Neural crest cell (in vitro differentiated cells): ENCODE measurements at regions not wholly inside any gene's neighbourhood (a gene's known extent, or its start where the extent isn't known, plus 50 kb on each side); places are given as distances from the start of the nearest gene placed in this dataset.

ENCODE experiments used
- DNase-seq: peaks from one replicate; pipeline ENCODE4 v3.0.0; 2021; ENCODE audit warnings: low read depth, mixed read lengths, low spot score
- H3K27ac Mint-ChIP-seq: one replicate; pipeline ENCODE4 v1.8.0; 2021; ENCODE audit warnings: mild to moderate bottlenecking, mixed read lengths; ENCODE audit not compliant: unreplicated experiment
- H3K27me3 Mint-ChIP-seq: 2 replicates; pipeline ENCODE4 v1.8.0; 2021; ENCODE audit warnings: low read depth, mild to moderate bottlenecking, mixed read lengths
- H3K36me3 Mint-ChIP-seq: 2 replicates; pipeline ENCODE4 v1.8.0; 2021; ENCODE audit warnings: low read depth, mild to moderate bottlenecking, mixed read lengths
- H3K4me1 Mint-ChIP-seq: 2 replicates; pipeline ENCODE4 v1.8.0; 2021; ENCODE audit warnings: mixed read lengths
- H3K4me3 Mint-ChIP-seq: one replicate; pipeline ENCODE4 v1.8.0; 2021; ENCODE audit warnings: mild to moderate bottlenecking, mixed read lengths
- H3K9me3 Mint-ChIP-seq: 2 replicates; pipeline ENCODE4 v1.8.0; 2021; ENCODE audit warnings: mixed read lengths
- TF ChIP-seq, protein P1 (sequence below): fragments of 200-600 bp; sonication (generic); conservative IDR thresholded peaks from 2 replicates; pipeline ENCODE4 v1.5.0; 2021; ENCODE audit warnings: antibody characterized with exemption, mild to moderate bottlenecking

- Mint-ChIP-seq H3K27ac (no peak overlapping the region), H3K36me3 (no peaks in the 10 kb centered on the region), H3K4me3 (no peak overlapping the region), H3K4me1 (no peaks in the 10 kb centered on the region), H3K9me3 (peaks cover 8% of the 10 kb centered on the region), H3K27me3 (no peaks in the 10 kb centered on the region)
- DNase-seq, result no peak
- TF ChIP-seq, protein P1, sequence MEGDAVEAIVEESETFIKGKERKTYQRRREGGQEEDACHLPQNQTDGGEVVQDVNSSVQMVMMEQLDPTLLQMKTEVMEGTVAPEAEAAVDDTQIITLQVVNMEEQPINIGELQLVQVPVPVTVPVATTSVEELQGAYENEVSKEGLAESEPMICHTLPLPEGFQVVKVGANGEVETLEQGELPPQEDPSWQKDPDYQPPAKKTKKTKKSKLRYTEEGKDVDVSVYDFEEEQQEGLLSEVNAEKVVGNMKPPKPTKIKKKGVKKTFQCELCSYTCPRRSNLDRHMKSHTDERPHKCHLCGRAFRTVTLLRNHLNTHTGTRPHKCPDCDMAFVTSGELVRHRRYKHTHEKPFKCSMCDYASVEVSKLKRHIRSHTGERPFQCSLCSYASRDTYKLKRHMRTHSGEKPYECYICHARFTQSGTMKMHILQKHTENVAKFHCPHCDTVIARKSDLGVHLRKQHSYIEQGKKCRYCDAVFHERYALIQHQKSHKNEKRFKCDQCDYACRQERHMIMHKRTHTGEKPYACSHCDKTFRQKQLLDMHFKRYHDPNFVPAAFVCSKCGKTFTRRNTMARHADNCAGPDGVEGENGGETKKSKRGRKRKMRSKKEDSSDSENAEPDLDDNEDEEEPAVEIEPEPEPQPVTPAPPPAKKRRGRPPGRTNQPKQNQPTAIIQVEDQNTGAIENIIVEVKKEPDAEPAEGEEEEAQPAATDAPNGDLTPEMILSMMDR, result no peak
Measured at GRCh38 chrX:25663701-25664100, 474.4 kb upstream of the MAGEB18 start.

DNA sequence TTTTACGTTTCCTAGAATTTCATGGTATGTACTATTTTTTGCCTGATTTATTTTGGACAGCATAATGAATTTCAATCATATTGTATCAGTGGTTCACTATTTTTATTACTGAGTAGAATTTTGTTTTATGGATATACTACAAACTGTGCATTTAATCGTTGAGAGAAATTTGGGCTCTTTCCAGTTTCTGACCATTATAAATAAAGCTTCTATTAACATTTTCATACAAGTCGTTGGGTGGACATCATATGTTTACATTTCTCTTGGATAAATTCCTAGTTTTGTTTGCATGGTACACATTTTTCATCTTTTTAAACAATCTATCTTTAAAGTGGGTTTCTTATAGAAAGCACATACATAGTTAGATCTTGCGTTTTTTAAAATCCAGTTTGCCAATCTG is 472.7 kb upstream of the MAGEB18 start:
- Mint-ChIP-seq H3K27me3 (no peaks in the 10 kb centered on the region), H3K4me1 (no peaks in the 10 kb centered on the region), H3K4me3 (no peak overlapping the region), H3K27ac (no peak overlapping the region), H3K36me3 (no peaks in the 10 kb centered on the region), H3K9me3 (peaks cover 5% of the 10 kb centered on the region)
- DNase-seq, result no peak
- TF ChIP-seq, protein P1, result no peak

DNA sequence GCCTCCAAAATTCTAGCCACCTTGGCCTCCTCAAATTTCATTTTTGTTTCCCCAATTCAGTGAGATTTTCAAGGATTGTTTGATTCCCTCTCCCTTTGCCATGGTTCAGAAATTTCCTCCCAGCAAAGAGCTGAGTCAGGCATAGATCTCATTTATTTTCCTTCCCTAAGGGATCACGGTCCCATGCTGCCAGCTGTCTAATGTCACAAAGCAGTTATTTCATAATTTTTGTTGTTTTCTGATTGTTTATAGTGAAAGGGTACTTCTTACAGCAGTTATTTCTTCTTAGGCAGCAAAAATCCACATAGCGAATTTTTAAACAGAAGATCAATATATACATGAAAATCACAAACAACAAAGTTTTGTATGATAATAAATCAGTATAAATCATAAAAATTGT is 470.5 kb upstream of the MAGEB18 start:
- Mint-ChIP-seq H3K4me3 (no peak overlapping the region), H3K27me3 (no peaks in the 10 kb centered on the region), H3K4me1 (no peaks in the 10 kb centered on the region), H3K9me3 (peaks cover 2% of the 10 kb centered on the region), H3K36me3 (no peaks in the 10 kb centered on the region), H3K27ac (no peak overlapping the region)
- TF ChIP-seq, protein P1, result no peak
- no peak for DNase-seq

- Mint-ChIP-seq H3K27me3 (no peaks in the 10 kb centered on the region), H3K36me3 (no peaks in the 10 kb centered on the region), H3K4me3 (no peak overlapping the region), H3K9me3 (peaks cover 5% of the 10 kb centered on the region), H3K4me1 (no peaks in the 10 kb centered on the region), H3K27ac (no peak overlapping the region)
- DNase-seq, result no peak
- TF ChIP-seq, protein P1, result no peak
Measured at GRCh38 chrX:25674776-25675175, 463.4 kb upstream of the MAGEB18 start.

DNA sequence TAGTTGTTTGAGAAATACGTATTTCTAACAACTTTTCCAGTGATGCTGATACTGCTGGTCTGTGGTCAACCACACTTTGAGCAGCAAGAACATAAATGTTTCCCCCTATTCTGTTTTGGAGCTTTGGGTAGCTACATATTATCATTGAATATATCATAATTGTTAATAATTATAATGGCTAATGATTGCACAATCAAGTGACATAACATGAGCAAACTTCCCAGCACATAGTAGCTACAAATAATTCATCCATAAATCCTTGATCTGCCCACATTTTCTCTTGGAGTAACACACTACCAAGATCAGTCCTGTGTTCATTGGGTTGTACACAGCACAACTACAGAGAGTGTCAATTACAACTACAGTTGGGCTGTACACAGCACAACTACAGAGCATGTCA is 436.3 kb upstream of the MAGEB18 start:
- no peak overlapping the region for H3K27ac Mint-ChIP-seq
- no peak overlapping the region for H3K4me3 Mint-ChIP-seq
- no peaks in the 10 kb centered on the region for H3K27me3 Mint-ChIP-seq
- H3K36me3 Mint-ChIP-seq, result no peaks in the 10 kb centered on the region
- DNase-seq, result no peak
- H3K4me1 Mint-ChIP-seq, result no peaks in the 10 kb centered on the region
- peaks cover 25% of the 10 kb centered on the region for H3K9me3 Mint-ChIP-seq
- TF ChIP-seq, protein P1, result no peak

DNA sequence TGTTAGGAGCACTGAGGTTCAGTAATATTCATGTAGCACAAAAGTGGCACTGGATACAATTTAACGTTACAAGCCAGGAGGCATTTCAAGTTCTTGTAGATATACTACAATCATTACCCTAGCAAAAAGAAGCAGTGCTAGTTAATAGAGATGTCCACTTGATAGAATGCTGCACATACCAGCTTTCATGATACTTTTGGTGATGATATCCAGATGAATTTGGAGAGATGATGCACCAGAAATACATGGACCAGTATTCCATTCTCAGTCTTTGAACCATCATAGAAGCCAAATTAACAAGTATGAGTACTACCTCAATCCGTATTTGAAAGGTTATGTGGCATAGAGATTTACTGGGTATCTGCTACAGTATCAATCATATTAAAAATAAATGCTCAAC is 421.0 kb upstream of the MAGEB18 start:
- DNase-seq, result no peak
- TF ChIP-seq, protein P1, result no peak
- no peak overlapping the region for H3K27ac Mint-ChIP-seq
- H3K27me3 Mint-ChIP-seq, result no peaks in the 10 kb centered on the region
- no peaks in the 10 kb centered on the region for H3K36me3 Mint-ChIP-seq
- no peaks in the 10 kb centered on the region for H3K4me1 Mint-ChIP-seq
- H3K9me3 Mint-ChIP-seq, result no peaks in the 10 kb centered on the region
- H3K4me3 Mint-ChIP-seq, result no peak overlapping the region
